Keratinocyte (primary cell): ENCODE measurements at regions not wholly inside any gene's neighbourhood (a gene's known extent, or its start where the extent isn't known, plus 50 kb on each side); places are given as distances from the start of the nearest gene placed in this dataset.

ENCODE experiments used
- EZH2 ChIP-seq: IDR thresholded peaks from one replicate; pipeline ENCODE4 v1.6.1; 2012; ENCODE audit warnings: inconsistent platforms, mild to moderate bottlenecking, low read length, moderate library complexity
- TF ChIP-seq, protein P1 (sequence below), 3 experiments: IDR thresholded peaks in 1 of 3; conservative IDR thresholded peaks in 1 of 3; optimal IDR thresholded peaks in 1 of 3; 2 replicates in 2 of 3; 3 replicates in 1 of 3; pipeline versions ENCODE3 to v1.5.1; 2011; ENCODE audit warnings: low read length in 3 of 3, mild to moderate bottlenecking in 3 of 3, moderate library complexity in 2 of 3, control low read depth in 1 of 3, inconsistent platforms in 1 of 3; ENCODE audit not compliant: insufficient read depth in 2 of 3; ENCODE audit errors: extremely low read depth in 1 of 3

DNA sequence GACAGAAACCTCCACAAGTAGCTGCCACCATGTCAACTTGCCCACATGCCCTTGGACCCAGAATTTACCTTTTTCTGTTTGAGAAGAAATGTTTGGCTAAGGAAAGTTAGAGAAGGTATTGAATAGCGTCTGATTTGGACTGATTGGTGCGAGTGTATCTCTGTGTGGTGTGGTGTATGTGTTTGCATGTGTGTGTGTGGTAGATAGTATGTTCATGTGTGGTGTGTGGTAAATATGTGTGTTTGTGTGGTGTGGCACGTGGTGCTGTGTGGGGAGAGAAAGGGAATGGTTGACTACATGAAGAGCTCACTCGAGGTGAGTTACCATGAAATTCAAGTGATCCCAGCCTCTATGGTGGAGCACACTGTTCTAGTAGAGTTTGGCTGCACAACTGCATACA, 360.8 kb upstream of the SPHKAP start:
- TF ChIP-seq, protein P1, sequence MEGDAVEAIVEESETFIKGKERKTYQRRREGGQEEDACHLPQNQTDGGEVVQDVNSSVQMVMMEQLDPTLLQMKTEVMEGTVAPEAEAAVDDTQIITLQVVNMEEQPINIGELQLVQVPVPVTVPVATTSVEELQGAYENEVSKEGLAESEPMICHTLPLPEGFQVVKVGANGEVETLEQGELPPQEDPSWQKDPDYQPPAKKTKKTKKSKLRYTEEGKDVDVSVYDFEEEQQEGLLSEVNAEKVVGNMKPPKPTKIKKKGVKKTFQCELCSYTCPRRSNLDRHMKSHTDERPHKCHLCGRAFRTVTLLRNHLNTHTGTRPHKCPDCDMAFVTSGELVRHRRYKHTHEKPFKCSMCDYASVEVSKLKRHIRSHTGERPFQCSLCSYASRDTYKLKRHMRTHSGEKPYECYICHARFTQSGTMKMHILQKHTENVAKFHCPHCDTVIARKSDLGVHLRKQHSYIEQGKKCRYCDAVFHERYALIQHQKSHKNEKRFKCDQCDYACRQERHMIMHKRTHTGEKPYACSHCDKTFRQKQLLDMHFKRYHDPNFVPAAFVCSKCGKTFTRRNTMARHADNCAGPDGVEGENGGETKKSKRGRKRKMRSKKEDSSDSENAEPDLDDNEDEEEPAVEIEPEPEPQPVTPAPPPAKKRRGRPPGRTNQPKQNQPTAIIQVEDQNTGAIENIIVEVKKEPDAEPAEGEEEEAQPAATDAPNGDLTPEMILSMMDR (optimal IDR thresholded peaks at IDR 0.05 in 1 of 3, IDR thresholded peaks at IDR 0.05 in 1 of 3, conservative IDR thresholded peaks at IDR 0.05 in 1 of 3; ENCODE audit: extremely low read depth in 1 of 3, insufficient read depth in 2 of 3, low read length in 3 of 3), result no peak
- TF ChIP-seq EZH2, result no peak
